B cell (primary cell): ENCODE measurements at regions not wholly inside any gene's neighbourhood (a gene's known extent, or its start where the extent isn't known, plus 50 kb on each side); places are given as distances from the start of the nearest gene placed in this dataset.

Experiments
- EZH2 ChIP-seq: IDR thresholded peaks from 2 replicates; pipeline ENCODE4 v1.6.1; 2012; ENCODE audit warnings: borderline replicate concordance, low read depth, mild to moderate bottlenecking, moderate library complexity, low read length; ENCODE audit not compliant: insufficient read depth, poor library complexity, severe bottlenecking
- TF ChIP-seq, protein P1 (sequence below): fragments of 200-600 bp; IDR thresholded peaks from one replicate; pipeline ENCODE4 v1.8.0; 2022; ENCODE audit warnings: antibody characterized with exemption, mild to moderate bottlenecking

DNA sequence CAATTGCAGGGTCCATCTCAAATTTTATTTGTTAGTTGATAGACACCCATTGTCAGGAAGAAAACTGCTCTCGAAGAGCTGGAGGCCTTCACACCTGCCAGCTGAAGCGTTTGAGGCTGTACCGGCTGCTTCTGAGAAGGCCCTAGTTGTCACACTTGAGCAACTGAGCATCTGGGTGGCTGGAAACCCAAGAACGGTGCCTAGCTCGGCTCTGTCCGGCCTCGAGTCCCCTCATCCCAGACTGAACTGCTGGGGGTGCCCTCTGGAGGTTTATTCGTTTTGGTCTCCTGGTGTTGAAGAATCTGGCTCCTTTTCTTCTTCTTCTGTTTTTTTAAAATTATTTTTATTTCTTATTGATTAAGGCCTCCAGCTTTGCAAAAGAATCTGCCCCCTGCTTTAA, 59.3 kb upstream of the EXOC6 start:
- TF ChIP-seq, protein P1, sequence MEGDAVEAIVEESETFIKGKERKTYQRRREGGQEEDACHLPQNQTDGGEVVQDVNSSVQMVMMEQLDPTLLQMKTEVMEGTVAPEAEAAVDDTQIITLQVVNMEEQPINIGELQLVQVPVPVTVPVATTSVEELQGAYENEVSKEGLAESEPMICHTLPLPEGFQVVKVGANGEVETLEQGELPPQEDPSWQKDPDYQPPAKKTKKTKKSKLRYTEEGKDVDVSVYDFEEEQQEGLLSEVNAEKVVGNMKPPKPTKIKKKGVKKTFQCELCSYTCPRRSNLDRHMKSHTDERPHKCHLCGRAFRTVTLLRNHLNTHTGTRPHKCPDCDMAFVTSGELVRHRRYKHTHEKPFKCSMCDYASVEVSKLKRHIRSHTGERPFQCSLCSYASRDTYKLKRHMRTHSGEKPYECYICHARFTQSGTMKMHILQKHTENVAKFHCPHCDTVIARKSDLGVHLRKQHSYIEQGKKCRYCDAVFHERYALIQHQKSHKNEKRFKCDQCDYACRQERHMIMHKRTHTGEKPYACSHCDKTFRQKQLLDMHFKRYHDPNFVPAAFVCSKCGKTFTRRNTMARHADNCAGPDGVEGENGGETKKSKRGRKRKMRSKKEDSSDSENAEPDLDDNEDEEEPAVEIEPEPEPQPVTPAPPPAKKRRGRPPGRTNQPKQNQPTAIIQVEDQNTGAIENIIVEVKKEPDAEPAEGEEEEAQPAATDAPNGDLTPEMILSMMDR: no peak
- TF ChIP-seq EZH2: no peak
